22Rv1 (cell line): ENCODE measurements at regions not wholly inside any gene's neighbourhood (a gene's known extent, or its start where the extent isn't known, plus 50 kb on each side); places are given as distances from the start of the nearest gene placed in this dataset.

Experiments
- ZFX ChIP-seq: fragments of 450-650 bp; IDR thresholded peaks from 2 replicates; pipeline ENCODE4 v1.6.1; 2017; ENCODE audit warnings: antibody characterized with exemption, borderline replicate concordance
- TF ChIP-seq, protein P1 (sequence below): fragments of 450-650 bp; IDR thresholded peaks from 2 replicates; pipeline ENCODE4 v1.5.1; 2017; ENCODE audit warnings: mild to moderate bottlenecking

DNA sequence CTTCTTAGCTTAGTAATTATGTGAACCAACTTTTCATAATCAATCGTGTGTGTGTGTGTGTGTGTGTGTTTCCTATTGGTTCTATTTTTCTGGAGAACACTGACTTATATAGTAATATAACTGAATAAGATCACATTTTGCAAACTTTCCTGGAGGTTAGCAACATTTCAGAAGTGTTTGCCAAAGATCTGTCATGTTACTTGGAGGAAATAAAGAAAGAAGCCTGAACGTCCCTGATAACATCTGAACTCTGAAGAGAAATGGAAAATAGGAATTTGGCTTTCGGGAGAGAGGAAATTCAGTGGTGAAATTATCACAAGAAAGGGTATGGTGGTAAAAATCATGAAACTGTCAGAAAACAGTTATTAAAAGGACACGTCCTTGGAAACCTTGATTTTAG lies 984.4 kb upstream of the AUTS2 start:
- TF ChIP-seq, protein P1, sequence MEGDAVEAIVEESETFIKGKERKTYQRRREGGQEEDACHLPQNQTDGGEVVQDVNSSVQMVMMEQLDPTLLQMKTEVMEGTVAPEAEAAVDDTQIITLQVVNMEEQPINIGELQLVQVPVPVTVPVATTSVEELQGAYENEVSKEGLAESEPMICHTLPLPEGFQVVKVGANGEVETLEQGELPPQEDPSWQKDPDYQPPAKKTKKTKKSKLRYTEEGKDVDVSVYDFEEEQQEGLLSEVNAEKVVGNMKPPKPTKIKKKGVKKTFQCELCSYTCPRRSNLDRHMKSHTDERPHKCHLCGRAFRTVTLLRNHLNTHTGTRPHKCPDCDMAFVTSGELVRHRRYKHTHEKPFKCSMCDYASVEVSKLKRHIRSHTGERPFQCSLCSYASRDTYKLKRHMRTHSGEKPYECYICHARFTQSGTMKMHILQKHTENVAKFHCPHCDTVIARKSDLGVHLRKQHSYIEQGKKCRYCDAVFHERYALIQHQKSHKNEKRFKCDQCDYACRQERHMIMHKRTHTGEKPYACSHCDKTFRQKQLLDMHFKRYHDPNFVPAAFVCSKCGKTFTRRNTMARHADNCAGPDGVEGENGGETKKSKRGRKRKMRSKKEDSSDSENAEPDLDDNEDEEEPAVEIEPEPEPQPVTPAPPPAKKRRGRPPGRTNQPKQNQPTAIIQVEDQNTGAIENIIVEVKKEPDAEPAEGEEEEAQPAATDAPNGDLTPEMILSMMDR = no peak
- no peak for TF ChIP-seq ZFX
